Erythroblast (primary cell): ENCODE measurements at regions not wholly inside any gene's neighbourhood (a gene's known extent, or its start where the extent isn't known, plus 50 kb on each side); places are given as distances from the start of the nearest gene placed in this dataset.

Source experiments
- GATA1 ChIP-seq: IDR thresholded peaks from 2 replicates; pipeline ENCODE4 v1.6.1; 2011; ENCODE audit warnings: low read depth, mild to moderate bottlenecking, control low read depth, low read length, moderate library complexity
- POLR2A ChIP-seq: IDR thresholded peaks from 2 replicates; pipeline ENCODE4 v1.6.1; 2011; ENCODE audit warnings: mild to moderate bottlenecking, low read length

GRCh38 chr10:31261511-31262311 lies 57.3 kb upstream of the ZEB1 start:
- TF ChIP-seq POLR2A, result no peak
- no peak for TF ChIP-seq GATA1
